ENCODE measurements at regions not wholly inside any gene's neighbourhood (a gene's known extent, or its start where the extent isn't known, plus 50 kb on each side); places are given as distances from the start of the nearest gene placed in this dataset.

GRCh38 chr4:57575426-57575825 is 465.2 kb upstream of the IGFBP7 start:
- TF ChIP-seq POLR2A (IDR thresholded peaks at IDR 0.05; ENCODE audit: low read length) (no peak), GATA1 (IDR thresholded peaks at IDR 0.05; ENCODE audit: low read depth, low read length) (no peak)
